AG20443 (cell line): ENCODE measurements at regions not wholly inside any gene's neighbourhood (a gene's known extent, or its start where the extent isn't known, plus 50 kb on each side); places are given as distances from the start of the nearest gene placed in this dataset.
A peak's percentile ranks its signal among the peaks of the same experiment; 100 is the strongest.

Source experiments
- DNase-seq: peaks from one replicate; pipeline ENCODE4 v3.0.0; 2012; ENCODE audit warnings: low spot score, mixed read lengths

DNA sequence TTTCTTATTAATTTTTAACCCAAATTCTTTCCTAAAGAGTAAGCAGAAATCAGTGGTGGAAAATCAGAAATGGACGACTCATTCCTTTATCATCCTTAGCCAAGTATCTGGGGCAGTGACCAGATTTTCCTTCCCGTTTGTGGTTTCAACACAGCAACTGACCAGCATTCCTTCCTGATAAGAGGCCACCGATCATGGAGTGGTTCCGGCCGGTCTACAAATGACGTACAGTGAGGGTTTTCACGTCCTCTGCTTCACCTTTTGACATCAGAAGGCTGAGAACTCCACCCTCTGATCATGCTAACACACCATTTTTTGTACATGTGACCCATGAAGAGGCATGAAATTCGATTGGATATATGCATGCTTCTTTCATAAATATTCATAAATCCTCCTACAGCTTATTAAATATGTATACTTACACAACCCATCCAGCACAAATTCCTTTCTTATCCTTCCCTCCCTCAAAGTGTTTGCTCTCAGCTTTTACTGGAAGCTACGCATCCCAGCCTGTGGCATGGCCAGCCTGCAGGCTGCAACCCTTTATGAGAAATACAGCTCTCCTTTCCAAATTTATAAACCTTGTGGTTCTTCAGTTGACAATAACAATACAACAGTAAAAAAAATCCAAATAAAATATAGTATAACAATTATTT lies 173.0 kb upstream of the CASK start:
- peak; percentile 78 for DNase-seq

DNA sequence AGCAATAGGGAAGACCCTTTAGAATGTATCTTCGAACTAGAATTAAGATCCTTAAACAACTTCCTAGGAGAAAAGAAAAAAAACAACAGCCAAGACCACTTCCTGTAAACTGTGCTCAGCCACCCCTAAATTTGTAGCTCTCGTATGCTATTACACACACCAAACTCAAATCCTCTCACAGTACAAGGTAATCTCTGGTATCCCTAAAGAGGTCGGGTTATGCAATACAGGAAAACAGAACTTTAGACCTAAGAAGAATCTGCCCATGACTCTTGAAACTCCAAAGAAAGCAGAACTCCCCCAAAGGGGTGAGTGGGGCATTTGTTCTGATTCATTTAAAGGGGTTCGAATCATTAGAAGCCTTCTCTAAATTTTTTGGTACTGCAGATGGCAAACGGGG lies 170.9 kb upstream of the CASK start:
- no peak for DNase-seq

- DNase-seq = no peak
Measured at GRCh38 chrX:42093756-42094155, 170.4 kb upstream of the CASK start.

GRCh38 chrX:42090395-42090794 lies 167.0 kb upstream of the CASK start:
- no peak for DNase-seq

DNA sequence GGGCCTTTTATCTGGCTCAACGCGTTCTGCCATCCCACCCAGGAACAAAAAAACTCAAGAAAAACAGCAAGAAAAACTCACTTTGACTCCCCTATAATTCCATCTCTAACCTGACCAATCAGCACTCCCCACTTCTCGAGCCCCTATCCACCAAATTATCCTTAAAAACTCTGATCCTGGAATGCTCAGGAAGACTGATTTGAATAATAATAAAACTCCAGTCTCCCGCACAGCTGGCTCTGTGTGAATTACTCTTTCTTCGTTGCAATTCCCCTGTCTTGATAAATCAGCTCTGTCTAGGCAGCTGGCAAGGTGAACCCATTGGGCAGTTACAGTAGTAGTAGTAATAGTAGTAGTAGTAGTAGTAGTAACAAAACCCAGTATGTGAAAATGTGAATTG lies 165.7 kb upstream of the CASK start:
- no peak for DNase-seq

DNA sequence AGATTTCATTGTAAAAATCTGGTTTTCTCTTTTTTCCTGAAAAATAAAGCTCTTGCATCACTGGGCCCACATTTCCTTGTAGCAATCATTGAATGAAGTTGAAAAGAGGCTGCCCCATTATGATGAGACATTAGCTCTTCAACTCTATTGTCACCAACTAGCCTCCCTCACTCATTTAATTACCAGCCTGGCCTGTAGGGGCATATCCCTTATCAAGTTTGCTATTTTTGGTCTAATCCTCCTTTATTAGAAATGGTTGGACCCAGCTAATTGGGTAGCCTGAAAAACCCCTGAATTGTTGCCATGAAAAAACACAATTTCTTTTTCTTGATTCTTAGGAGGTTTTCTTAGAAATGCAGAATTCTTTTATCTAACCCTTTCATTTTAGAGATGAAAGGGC lies 164.6 kb upstream of the CASK start:
- DNase-seq = no peak

- DNase-seq = no peak
Measured at GRCh38 chrX:42085836-42086235, 162.5 kb upstream of the CASK start.

DNA sequence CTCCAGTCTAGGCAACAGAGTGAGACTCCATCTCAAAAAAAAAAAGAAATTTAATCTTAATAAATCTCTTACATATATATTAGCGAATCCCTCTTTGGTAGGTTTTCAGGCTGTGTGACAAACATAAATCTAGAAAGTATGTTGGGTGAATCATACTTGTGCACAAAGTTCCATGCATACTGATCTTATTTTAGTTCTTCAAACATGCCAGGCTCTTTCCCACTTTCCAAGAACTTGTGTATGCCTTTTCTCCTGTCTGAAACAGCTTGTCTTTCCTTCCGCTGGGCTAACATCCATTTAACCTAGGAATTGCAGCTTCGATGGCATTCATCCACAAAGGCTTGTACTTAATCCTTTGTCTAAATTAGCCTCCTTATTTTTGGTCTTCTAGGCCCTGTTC lies 156.6 kb upstream of the CASK start:
- peak; percentile 14 for DNase-seq

DNA sequence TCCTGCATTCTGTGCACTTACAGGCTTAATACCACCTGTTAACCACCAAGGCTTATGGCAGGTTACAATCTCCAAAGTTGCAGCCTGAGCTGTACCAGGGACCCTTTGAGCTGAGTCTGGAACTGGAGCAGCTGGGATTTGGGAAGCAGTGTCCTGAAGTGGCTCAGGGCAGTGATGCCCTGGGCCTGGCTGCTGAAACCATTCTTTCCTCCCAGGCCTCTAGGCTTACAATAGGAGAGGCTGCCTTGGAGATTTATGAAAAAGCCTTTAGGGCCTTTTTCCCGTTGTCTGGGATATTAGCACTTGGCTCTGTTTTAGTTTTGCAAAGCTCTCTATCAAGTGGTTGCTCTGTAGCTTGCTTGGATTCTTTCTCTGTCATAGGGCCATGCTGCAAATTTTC lies 154.3 kb upstream of the CASK start:
- DNase-seq = no peak

DNA sequence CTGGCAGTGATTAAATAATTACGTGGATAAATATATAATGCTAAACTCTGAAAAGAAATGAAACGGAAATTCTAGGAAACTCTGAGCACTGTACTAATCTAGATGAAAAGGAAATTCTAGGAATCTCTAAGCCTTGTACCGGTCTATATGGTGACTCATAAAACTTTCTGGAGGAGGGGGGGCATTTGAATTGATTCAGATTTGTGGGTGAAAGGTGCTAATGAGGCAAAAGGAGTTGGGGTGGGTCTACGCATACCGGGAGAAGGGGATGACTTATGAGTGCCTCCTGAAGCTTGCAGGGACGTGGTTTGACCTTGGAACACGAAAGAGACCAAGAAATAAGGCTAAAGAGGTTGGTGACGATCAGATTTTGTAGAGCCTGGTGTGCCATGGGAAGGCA lies 151.7 kb upstream of the CASK start:
- DNase-seq = no peak

- DNase-seq = no peak
Measured at GRCh38 chrX:42073448-42073847, 150.1 kb upstream of the CASK start.

DNA sequence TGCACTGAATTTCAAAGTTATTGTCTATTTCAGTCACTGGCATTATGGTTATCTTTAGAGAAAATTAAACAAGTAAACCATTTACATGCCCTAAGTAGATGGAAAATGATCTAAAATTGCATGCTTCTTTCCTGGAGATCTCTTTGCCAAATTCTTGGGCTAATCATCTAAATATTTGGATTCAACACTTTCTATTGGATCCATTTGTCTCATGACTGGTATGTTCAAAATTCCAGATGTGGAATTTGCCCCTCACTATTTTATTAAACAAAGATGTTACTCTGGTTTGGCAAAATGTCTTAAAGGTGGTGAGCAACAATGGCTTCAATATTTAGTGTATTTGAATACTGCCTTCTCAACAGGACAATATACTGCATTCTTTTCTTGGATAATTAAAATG lies 147.5 kb upstream of the CASK start:
- no peak for DNase-seq

- DNase-seq = no peak
Measured at GRCh38 chrX:42054256-42054655, 130.9 kb upstream of the CASK start.

- no peak for DNase-seq
Measured at GRCh38 chrX:42050345-42050744, 127.0 kb upstream of the CASK start.

GRCh38 chrX:42047886-42048285 lies 124.5 kb upstream of the CASK start:
- no peak for DNase-seq

- no peak for DNase-seq
Measured at GRCh38 chrX:42028109-42028508, 104.8 kb upstream of the CASK start.

DNA sequence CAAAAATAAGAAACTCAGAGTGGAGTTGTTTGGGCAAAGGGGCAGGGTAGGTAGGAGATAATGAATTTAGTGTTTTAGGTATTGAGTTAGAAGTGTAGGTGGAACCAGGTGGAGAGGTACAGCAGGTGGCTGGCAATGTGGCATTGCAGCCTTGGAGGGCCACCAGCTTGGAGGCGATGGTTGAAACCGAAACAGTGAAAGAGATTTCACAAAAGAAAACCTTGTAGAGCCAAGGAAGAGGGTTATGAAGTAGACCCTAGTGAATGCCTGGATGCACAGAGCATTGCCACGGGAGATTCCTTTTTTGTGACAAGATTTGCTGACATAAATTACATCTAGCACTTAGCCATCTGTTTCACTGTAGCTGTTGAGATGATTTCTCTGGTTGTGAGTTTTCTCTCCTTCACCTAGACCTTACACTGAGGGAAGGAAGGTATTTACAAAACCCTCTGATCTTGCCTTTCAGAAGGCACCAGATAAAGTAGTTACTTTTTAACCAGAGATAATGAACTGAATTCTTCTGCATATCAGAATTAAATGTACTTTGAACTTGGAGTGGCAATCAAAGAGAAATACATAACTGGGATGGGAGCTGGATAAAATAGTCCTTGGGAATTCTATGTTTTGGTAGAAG lies 104.1 kb upstream of the CASK start:
- no peak for DNase-seq

DNA sequence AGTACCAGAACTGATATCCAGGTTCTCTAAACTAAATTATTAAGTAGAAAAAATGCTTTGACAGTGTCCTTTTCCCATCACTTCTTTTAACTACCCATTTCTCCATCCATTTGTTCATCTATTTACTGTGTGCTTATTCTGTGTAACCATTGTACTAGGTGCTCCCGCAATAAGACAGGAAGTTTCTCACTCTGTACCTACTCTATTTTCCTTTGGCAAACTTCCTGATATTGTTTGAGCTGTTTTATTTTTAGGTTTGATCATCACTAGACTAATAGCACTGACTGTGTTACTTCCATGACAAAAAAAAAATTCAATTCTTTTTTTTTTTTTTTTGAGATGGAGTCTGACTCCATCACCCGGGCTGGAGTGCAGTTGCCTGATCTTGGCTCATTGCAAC lies 102.5 kb upstream of the CASK start:
- no peak for DNase-seq

GRCh38 chrX:42023122-42023521 lies 99.8 kb upstream of the CASK start:
- DNase-seq = no peak

DNA sequence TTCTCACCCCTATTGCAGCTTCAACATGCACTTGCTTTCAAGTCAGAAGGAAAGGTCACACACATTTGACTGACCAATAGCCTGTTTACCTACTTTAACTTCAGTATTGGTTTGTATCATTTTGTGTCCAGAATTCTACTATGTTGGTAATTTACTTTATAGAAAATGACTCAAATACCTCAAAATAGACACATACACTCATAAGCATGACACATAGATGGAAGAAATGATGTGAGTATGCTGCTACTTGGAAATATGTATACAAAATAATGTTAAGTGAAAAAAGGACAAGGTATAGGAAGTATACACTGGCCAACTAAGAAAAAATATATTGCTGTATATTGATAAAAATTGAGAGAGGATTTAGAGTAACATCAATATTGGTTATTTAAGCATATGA lies 98.8 kb upstream of the CASK start:
- no peak for DNase-seq

- no peak for DNase-seq
Measured at GRCh38 chrX:42021058-42021457, 97.7 kb upstream of the CASK start.

GRCh38 chrX:42020225-42020624 lies 96.9 kb upstream of the CASK start:
- no peak for DNase-seq

GRCh38 chrX:42017971-42018370 lies 94.6 kb upstream of the CASK start:
- peak; percentile 2 for DNase-seq

DNA sequence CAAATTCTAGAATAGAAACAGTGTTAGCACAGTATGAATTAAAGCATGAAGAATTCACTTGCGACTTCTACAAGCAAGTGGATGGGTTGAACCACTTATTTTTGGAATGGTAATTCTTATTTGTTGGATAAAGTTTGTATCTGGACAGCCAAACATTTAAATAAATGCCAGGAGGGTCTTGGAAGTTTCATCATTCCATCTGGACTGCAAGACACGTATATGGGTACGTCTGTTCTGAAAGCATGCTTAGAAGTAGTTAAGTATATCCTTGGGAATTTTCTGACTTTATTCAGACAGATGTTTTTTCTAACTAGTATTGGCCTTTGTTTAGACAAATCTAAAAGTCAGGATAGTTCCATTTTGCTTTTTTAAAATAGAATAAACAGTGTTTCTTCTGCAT lies 77.5 kb upstream of the CASK start:
- no peak for DNase-seq
